B cell (primary cell): ENCODE measurements at regions not wholly inside any gene's neighbourhood (a gene's known extent, or its start where the extent isn't known, plus 50 kb on each side); places are given as distances from the start of the nearest gene placed in this dataset.

ENCODE experiments used
- EZH2 ChIP-seq: IDR thresholded peaks from 2 replicates; pipeline ENCODE4 v1.6.1; 2012; ENCODE audit warnings: borderline replicate concordance, low read depth, mild to moderate bottlenecking, moderate library complexity, low read length; ENCODE audit not compliant: insufficient read depth, poor library complexity, severe bottlenecking
- TF ChIP-seq, protein P1 (sequence below): fragments of 200-600 bp; IDR thresholded peaks from one replicate; pipeline ENCODE4 v1.8.0; 2022; ENCODE audit warnings: antibody characterized with exemption, mild to moderate bottlenecking

DNA sequence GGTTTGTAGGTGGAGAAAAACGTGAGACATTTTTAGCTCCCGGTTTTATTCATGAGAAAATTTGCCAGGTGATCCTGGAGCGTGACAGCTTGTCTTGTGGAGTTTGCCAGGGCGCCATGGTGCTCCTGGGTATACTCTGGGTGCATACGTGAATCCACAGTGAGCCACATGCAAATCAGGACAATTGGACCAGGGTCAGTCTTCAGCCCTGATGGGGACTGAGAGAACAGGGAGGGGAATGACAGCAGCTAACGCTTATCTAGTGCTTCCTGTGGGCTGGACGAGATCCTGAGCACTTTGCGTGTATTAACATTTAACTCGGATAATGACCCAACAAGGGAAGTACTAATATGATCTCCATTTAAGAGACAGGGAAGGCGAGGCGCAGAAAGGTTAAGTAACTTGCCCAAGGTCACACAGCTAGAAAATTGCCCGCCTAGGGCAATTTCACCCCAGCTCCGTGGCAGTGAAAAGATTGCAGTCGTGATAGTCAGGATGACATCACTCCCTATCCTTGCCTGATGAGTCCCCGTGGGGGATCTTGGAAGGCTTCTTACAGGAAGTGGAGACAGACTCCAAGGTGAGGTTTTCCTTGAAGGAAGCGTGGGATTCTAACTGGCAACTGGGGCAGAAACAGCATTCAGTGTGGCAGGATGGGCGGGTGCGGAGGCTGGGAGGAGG lies 118.4 kb upstream of the NCOR2 start:
- no peak for TF ChIP-seq EZH2
- TF ChIP-seq, protein P1, sequence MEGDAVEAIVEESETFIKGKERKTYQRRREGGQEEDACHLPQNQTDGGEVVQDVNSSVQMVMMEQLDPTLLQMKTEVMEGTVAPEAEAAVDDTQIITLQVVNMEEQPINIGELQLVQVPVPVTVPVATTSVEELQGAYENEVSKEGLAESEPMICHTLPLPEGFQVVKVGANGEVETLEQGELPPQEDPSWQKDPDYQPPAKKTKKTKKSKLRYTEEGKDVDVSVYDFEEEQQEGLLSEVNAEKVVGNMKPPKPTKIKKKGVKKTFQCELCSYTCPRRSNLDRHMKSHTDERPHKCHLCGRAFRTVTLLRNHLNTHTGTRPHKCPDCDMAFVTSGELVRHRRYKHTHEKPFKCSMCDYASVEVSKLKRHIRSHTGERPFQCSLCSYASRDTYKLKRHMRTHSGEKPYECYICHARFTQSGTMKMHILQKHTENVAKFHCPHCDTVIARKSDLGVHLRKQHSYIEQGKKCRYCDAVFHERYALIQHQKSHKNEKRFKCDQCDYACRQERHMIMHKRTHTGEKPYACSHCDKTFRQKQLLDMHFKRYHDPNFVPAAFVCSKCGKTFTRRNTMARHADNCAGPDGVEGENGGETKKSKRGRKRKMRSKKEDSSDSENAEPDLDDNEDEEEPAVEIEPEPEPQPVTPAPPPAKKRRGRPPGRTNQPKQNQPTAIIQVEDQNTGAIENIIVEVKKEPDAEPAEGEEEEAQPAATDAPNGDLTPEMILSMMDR = no peak
